ENCODE measurements at regions not wholly inside any gene's neighbourhood (a gene's known extent, or its start where the extent isn't known, plus 50 kb on each side); places are given as distances from the start of the nearest gene placed in this dataset.

DNA sequence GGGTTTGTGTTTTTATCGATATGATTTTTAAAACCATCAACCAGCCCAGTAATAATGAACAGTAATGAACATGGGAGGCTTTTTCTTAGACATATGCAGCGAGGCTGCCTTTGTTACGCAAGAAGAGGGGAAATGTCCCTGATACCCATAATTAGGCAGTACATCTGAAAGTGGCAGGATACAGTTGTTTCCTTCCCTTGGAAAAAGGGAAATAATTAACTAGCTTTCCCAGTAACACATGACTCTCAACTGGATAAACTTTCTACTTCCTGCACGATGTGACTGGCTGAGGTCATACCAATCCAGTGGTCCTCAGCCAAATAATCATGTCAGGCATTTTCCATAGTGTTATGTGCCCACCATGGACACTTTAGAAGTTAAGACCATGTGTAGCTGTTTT lies 431.6 kb upstream of the C9orf72 start:
- TF ChIP-seq ATF7 (IDR thresholded peaks at IDR 0.05; ENCODE audit: low read depth), result no peak
- TF ChIP-seq, protein P1, sequence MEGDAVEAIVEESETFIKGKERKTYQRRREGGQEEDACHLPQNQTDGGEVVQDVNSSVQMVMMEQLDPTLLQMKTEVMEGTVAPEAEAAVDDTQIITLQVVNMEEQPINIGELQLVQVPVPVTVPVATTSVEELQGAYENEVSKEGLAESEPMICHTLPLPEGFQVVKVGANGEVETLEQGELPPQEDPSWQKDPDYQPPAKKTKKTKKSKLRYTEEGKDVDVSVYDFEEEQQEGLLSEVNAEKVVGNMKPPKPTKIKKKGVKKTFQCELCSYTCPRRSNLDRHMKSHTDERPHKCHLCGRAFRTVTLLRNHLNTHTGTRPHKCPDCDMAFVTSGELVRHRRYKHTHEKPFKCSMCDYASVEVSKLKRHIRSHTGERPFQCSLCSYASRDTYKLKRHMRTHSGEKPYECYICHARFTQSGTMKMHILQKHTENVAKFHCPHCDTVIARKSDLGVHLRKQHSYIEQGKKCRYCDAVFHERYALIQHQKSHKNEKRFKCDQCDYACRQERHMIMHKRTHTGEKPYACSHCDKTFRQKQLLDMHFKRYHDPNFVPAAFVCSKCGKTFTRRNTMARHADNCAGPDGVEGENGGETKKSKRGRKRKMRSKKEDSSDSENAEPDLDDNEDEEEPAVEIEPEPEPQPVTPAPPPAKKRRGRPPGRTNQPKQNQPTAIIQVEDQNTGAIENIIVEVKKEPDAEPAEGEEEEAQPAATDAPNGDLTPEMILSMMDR (IDR thresholded peaks at IDR 0.05 in 2 of 3, conservative IDR thresholded peaks at IDR 0.05 in 1 of 3; ENCODE audit: control insufficient read depth in 2 of 3, extremely low read depth in 1 of 3, insufficient read depth in 1 of 3, low read depth in 3 of 3, low read length in 3 of 3), result no peak
- TF ChIP-seq JUNB (IDR thresholded peaks at IDR 0.05), result no peak
- TF ChIP-seq, protein P2, sequence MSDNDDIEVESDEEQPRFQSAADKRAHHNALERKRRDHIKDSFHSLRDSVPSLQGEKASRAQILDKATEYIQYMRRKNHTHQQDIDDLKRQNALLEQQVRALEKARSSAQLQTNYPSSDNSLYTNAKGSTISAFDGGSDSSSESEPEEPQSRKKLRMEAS (IDR thresholded peaks at IDR 0.05; ENCODE audit: low read depth, low read length), result no peak
- TF ChIP-seq CEBPB (IDR thresholded peaks at IDR 0.05; ENCODE audit: borderline replicate concordance in 1 of 2, low read depth in 2 of 2, low read length in 2 of 2), result no peak
- TF ChIP-seq HCFC1 (IDR thresholded peaks at IDR 0.05; ENCODE audit: low read length), result no peak
- TF ChIP-seq EP300 (IDR thresholded peaks at IDR 0.05; ENCODE audit: borderline replicate concordance in 1 of 2, control insufficient read depth in 1 of 2, low read depth in 2 of 2, low read length in 2 of 2), result no peak
- TF ChIP-seq SMARCA5 (IDR thresholded peaks at IDR 0.05), result no peak
- no peak for TF ChIP-seq SRF (IDR thresholded peaks at IDR 0.05; ENCODE audit: low read depth in 2 of 2, low read length in 2 of 2)
- TF ChIP-seq RCOR1 (conservative IDR thresholded peaks at IDR 0.05; ENCODE audit: low read depth, low read length), result no peak
- TF ChIP-seq, protein P3, sequence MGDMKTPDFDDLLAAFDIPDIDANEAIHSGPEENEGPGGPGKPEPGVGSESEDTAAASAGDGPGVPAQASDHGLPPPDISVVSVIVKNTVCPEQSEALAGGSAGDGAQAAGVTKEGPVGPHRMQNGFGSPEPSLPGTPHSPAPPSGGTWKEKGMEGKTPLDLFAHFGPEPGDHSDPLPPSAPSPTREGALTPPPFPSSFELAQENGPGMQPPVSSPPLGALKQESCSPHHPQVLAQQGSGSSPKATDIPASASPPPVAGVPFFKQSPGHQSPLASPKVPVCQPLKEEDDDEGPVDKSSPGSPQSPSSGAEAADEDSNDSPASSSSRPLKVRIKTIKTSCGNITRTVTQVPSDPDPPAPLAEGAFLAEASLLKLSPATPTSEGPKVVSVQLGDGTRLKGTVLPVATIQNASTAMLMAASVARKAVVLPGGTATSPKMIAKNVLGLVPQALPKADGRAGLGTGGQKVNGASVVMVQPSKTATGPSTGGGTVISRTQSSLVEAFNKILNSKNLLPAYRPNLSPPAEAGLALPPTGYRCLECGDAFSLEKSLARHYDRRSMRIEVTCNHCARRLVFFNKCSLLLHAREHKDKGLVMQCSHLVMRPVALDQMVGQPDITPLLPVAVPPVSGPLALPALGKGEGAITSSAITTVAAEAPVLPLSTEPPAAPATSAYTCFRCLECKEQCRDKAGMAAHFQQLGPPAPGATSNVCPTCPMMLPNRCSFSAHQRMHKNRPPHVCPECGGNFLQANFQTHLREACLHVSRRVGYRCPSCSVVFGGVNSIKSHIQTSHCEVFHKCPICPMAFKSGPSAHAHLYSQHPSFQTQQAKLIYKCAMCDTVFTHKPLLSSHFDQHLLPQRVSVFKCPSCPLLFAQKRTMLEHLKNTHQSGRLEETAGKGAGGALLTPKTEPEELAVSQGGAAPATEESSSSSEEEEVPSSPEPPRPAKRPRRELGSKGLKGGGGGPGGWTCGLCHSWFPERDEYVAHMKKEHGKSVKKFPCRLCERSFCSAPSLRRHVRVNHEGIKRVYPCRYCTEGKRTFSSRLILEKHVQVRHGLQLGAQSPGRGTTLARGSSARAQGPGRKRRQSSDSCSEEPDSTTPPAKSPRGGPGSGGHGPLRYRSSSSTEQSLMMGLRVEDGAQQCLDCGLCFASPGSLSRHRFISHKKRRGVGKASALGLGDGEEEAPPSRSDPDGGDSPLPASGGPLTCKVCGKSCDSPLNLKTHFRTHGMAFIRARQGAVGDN (IDR thresholded peaks at IDR 0.05), result no peak
